Endothelial cell of umbilical vein (primary cell): ENCODE measurements at regions not wholly inside any gene's neighbourhood (a gene's known extent, or its start where the extent isn't known, plus 50 kb on each side); places are given as distances from the start of the nearest gene placed in this dataset.

ENCODE experiments used
- BruUV-seq: library from RNA; stranded (reverse); fragments of 400-500 nt; replicated peaks from 2 replicates; lab custom pipeline; 2021; lab: Mats Ljungman, UMichigan
- CTCF ChIA-PET: fragments of 300-600, 350-600 bp; sonication (Branson Sonifier 250); formaldehyde crosslinking; loops from one replicate; lab custom pipeline; 2021; ENCODE audit warnings: antibody characterized with exemption, inconsistent platforms; lab: Charles Lee
- POLR2A ChIA-PET: fragments of 300-600, 350-600 bp; sonication (Branson Sonifier 250); formaldehyde crosslinking; loops from one replicate; lab custom pipeline; 2021; ENCODE audit warnings: antibody characterized with exemption, inconsistent platforms; lab: Charles Lee
- DNase-seq: peaks from one replicate; pipeline ENCODE4 v3.0.0-alpha.2; 2011; ENCODE audit warnings: low read depth, low spot score
- FAIRE-seq: peaks from 2 replicates; lab custom pipeline; 2011; peaks lifted over from hg19 to GRCh38; lab: Jason Lieb, UNC
- H2AFZ ChIP-seq: 2 replicates; pipeline ENCODE4 v1.6.0; 2012; ENCODE audit warnings: low read depth, low read length, control low read depth, inconsistent platforms
- H3K27ac ChIP-seq: 2 replicates; pipeline ENCODE4 v1.5.1; 2011; ENCODE audit warnings: low read depth, mild to moderate bottlenecking, control low read depth, low read length, moderate library complexity; ENCODE audit not compliant: insufficient read depth
- H3K27me3 ChIP-seq, 2 experiments: 2 replicates each; pipeline versions ENCODE4 v1.6.0 to v1.6.1; 2011; ENCODE audit warnings: low read length in 2 of 2, mixed read lengths in 1 of 2; ENCODE audit not compliant: control insufficient read depth in 2 of 2, insufficient read depth in 2 of 2
- H3K36me3 ChIP-seq, 2 experiments: 2 replicates in 1 of 2; 3 replicates in 1 of 2; pipeline ENCODE4 v1.5.1; 2011; ENCODE audit warnings: low read length in 2 of 2, mild to moderate bottlenecking in 1 of 2, moderate library complexity in 1 of 2; ENCODE audit not compliant: control insufficient read depth in 2 of 2, insufficient read depth in 2 of 2; ENCODE audit errors: extremely low read depth in 1 of 2
- H3K4me1 ChIP-seq: 3 replicates; pipeline ENCODE4 v1.5.1; 2011; ENCODE audit warnings: mild to moderate bottlenecking, low read length; ENCODE audit not compliant: control insufficient read depth, insufficient read depth; ENCODE audit errors: extremely low read depth
- H3K4me2 ChIP-seq: 2 replicates; pipeline ENCODE4 v1.6.1; 2011; ENCODE audit warnings: low read length, control low read depth, mixed read lengths; ENCODE audit not compliant: insufficient read depth
- H3K4me3 ChIP-seq, 3 experiments: fragments of 200-600 bp in 1 of 3; sonication (generic), shearing (Covaris generic) in 1 of 3; replicated peaks in 1 of 3; 2 replicates each; pipeline ENCODE4 v1.5.1; 2011 to 2016; ENCODE audit warnings: control low read depth in 3 of 3, low read length in 3 of 3, mild to moderate bottlenecking in 2 of 3, inconsistent platforms in 1 of 3, low read depth in 1 of 3, moderate library complexity in 1 of 3; ENCODE audit not compliant: insufficient read depth in 1 of 3
- H3K79me2 ChIP-seq: 2 replicates; pipeline ENCODE4 v1.6.0; 2012; ENCODE audit warnings: low read length, inconsistent platforms; ENCODE audit not compliant: control insufficient read depth, insufficient read depth
- H3K9ac ChIP-seq: replicated peaks from 2 replicates; pipeline ENCODE3; 2011; ENCODE audit warnings: low read length, control low read depth; ENCODE audit not compliant: insufficient read depth; ENCODE audit errors: extremely low read depth
- H3K9me1 ChIP-seq: replicated peaks from 3 replicates; pipeline ENCODE4 v1.6.0; 2011; ENCODE audit warnings: mild to moderate bottlenecking, low read length; ENCODE audit not compliant: control insufficient read depth, insufficient read depth; ENCODE audit errors: extremely low read depth
- H3K9me3 ChIP-seq: replicated peaks from 2 replicates; pipeline ENCODE4 v1.5.1; 2012; ENCODE audit warnings: low read length, inconsistent platforms; ENCODE audit not compliant: control insufficient read depth, insufficient read depth
- H4K20me1 ChIP-seq: replicated peaks from 2 replicates; pipeline ENCODE3; 2011; ENCODE audit warnings: mild to moderate bottlenecking, low read length; ENCODE audit not compliant: control insufficient read depth, insufficient read depth; ENCODE audit errors: extremely low read depth
- CTCF ChIP-seq, 2 donors: IDR thresholded peaks; 1 replicate in 1 of 2; 2 replicates in 1 of 2; pipeline ENCODE4 v1.5.1; 2011; ENCODE audit warnings: low read length in 2 of 2, mild to moderate bottlenecking in 2 of 2, moderate library complexity in 2 of 2, control low read depth in 1 of 2, inconsistent platforms in 1 of 2, low read depth in 1 of 2; ENCODE audit not compliant: insufficient read depth in 1 of 2; ENCODE audit errors: extremely low read depth in 1 of 2
- EZH2 ChIP-seq: IDR thresholded peaks from 2 replicates; pipeline ENCODE4 v1.6.1; 2012; ENCODE audit warnings: borderline replicate concordance, low read depth, mild to moderate bottlenecking, moderate library complexity, low read length, inconsistent platforms; ENCODE audit not compliant: severe bottlenecking
- FOS ChIP-seq: IDR thresholded peaks from 2 replicates; pipeline ENCODE4 v1.6.1; 2011; ENCODE audit warnings: mild to moderate bottlenecking, low read length, moderate library complexity, borderline replicate concordance; ENCODE audit not compliant: insufficient read depth
- GATA2 ChIP-seq: IDR thresholded peaks from 2 replicates; pipeline ENCODE4 v1.7.0; 2011; ENCODE audit warnings: low read depth, mild to moderate bottlenecking, moderate library complexity, mixed read lengths, low read length; ENCODE audit not compliant: insufficient read length, insufficient read depth
- MAX ChIP-seq: IDR thresholded peaks from 2 replicates; pipeline ENCODE4 v1.6.1; 2011; ENCODE audit not compliant: insufficient read depth, insufficient read length
- POLR2A ChIP-seq: IDR thresholded peaks from 2 replicates; pipeline ENCODE4 v1.6.1; 2012; ENCODE audit warnings: low read depth, mild to moderate bottlenecking, control low read depth, low read length
- POLR2AphosphoS5 ChIP-seq: IDR thresholded peaks from 2 replicates; pipeline ENCODE4 v1.6.1; 2012; ENCODE audit warnings: low read depth, mild to moderate bottlenecking, control low read depth, low read length, moderate library complexity; ENCODE audit not compliant: insufficient read depth
- dilution Hi-C: fragments of 300-500 bp; cut with MboI; formaldehyde crosslinking; loops from one replicate; pipeline ENCODE4 v1.15.0; 2019; ENCODE audit warnings: low sequenced_read_pairs; ENCODE audit not compliant: extremely low pct_ligation_motif_present
- intact Hi-C: fragments of 100-400 bp; cut with micrococcal nuclease; formaldehyde crosslinking; loops from one replicate; pipeline ENCODE4 v1.10.0; 2022

GRCh38 chr4:13103382-13104015 lies 380.6 kb downstream of the RAB28 start:
- CTCF ChIA-PET: no interaction called here
- H2AFZ ChIP-seq: no peak overlapping the region
- intact Hi-C loops: no loop called here
- no peak for DNase-seq
- H3K9ac ChIP-seq: no peak overlapping the region
- no peaks in the 10 kb centered on the region for H3K36me3 ChIP-seq
- dilution Hi-C loops: no loop called here
- no peak overlapping the region for H3K4me2 ChIP-seq
- no peaks in the 10 kb centered on the region for H3K9me1 ChIP-seq
- POLR2A ChIA-PET: no interaction called here
- H3K27ac ChIP-seq: no peak overlapping the region
- H4K20me1 ChIP-seq: no peaks in the 10 kb centered on the region
- no peak for TF ChIP-seq EZH2
- H3K4me3 ChIP-seq: no peak overlapping the region
- H3K9me3 ChIP-seq: peaks cover 4% of the 10 kb centered on the region
- H3K4me1 ChIP-seq: no peaks in the 10 kb centered on the region
- FAIRE-seq: no peak
- H3K79me2 ChIP-seq: no peaks in the 10 kb centered on the region
- no peaks in the 10 kb centered on the region for H3K27me3 ChIP-seq
- no TSS peak for BruUV-seq

- dilution Hi-C loops (no loop called here), intact Hi-C loops (no loop called here)
- Histone ChIP-seq H3K4me2 (no peak overlapping the region), H3K4me3 (no peak overlapping the region), H2AFZ (no peak overlapping the region), H3K27me3 (no peaks in the 10 kb centered on the region), H3K9ac (no peak overlapping the region), H3K4me1 (no peaks in the 10 kb centered on the region), H4K20me1 (no peaks in the 10 kb centered on the region), H3K79me2 (no peaks in the 10 kb centered on the region), H3K9me3 (peaks cover 4% of the 10 kb centered on the region), H3K36me3 (no peaks in the 10 kb centered on the region), H3K9me1 (no peaks in the 10 kb centered on the region), H3K27ac (no peak overlapping the region)
- TF ChIP-seq POLR2AphosphoS5 (no peak), MAX (no peak), POLR2A (no peak), FOS (no peak), CTCF (IDR thresholded peaks at IDR 0.05; ENCODE audit: extremely low read depth in 1 of 2, insufficient read depth in 1 of 2, low read depth in 1 of 2, low read length in 2 of 2) (no peak), EZH2 (no peak), GATA2 (no peak)
- ChIA-PET CTCF (no interaction called here), POLR2A (no interaction called here)
- no TSS peak for BruUV-seq
- FAIRE-seq (no peak), DNase-seq (no peak)
Observed at GRCh38 chr4:13102092-13102742, 381.9 kb downstream of the RAB28 start.
